ENCODE measurements at regions not wholly inside any gene's neighbourhood (a gene's known extent, or its start where the extent isn't known, plus 50 kb on each side); places are given as distances from the start of the nearest gene placed in this dataset.

DNA sequence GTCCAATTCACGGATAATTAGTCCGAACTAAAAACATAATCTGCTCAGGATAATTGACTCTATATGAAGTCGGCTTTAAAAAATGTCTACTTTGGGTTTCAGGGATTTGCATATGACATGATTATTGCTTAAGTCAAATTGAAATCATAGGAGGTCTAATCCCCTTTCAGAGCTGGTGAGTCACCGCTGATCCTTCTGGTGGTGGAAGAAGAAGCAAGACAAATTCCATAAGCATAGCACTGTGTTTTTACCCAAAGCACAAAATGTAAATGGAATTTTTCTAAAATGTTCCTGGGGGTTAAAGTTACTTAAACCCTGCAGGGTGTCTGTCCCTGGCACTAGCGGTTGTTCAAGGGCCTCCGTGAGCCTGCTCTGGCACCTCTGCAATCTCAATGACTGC, 460.2 kb downstream of the LRATD1 start:
- no peak for DNase-seq
- no peaks in the 10 kb centered on the region for H3K27me3 ChIP-seq (ENCODE audit: control insufficient read depth, insufficient read depth, low read length)
- TF ChIP-seq, protein P1, sequence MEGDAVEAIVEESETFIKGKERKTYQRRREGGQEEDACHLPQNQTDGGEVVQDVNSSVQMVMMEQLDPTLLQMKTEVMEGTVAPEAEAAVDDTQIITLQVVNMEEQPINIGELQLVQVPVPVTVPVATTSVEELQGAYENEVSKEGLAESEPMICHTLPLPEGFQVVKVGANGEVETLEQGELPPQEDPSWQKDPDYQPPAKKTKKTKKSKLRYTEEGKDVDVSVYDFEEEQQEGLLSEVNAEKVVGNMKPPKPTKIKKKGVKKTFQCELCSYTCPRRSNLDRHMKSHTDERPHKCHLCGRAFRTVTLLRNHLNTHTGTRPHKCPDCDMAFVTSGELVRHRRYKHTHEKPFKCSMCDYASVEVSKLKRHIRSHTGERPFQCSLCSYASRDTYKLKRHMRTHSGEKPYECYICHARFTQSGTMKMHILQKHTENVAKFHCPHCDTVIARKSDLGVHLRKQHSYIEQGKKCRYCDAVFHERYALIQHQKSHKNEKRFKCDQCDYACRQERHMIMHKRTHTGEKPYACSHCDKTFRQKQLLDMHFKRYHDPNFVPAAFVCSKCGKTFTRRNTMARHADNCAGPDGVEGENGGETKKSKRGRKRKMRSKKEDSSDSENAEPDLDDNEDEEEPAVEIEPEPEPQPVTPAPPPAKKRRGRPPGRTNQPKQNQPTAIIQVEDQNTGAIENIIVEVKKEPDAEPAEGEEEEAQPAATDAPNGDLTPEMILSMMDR (IDR thresholded peaks at IDR 0.05; ENCODE audit: borderline replicate concordance, extremely low read depth, insufficient read depth): no peak
- no peak overlapping the region for H3K27ac ChIP-seq (ENCODE audit: low read depth in 2 of 2, low read length in 2 of 2)
- no peaks in the 10 kb centered on the region for H3K36me3 ChIP-seq (ENCODE audit: control insufficient read depth in 2 of 3, insufficient read depth in 3 of 3, low read length in 3 of 3)
- H3K4me1 ChIP-seq (ENCODE audit: control insufficient read depth in 2 of 3, insufficient read depth in 2 of 3, low read depth in 1 of 3, low read length in 3 of 3): no peaks in the 10 kb centered on the region
- intact Hi-C loops (cut with DNase I): no loop called here
- no peak overlapping the region for H3K9ac ChIP-seq (ENCODE audit: low read length in 3 of 3)
- H3K4me3 ChIP-seq (ENCODE audit: low read length in 3 of 3): no peak overlapping the region
- FAIRE-seq: no peak
- no peaks in the 10 kb centered on the region for H3K9me3 ChIP-seq (ENCODE audit: control insufficient read depth in 2 of 3, insufficient read depth in 1 of 3, low read length in 3 of 3)

DNA sequence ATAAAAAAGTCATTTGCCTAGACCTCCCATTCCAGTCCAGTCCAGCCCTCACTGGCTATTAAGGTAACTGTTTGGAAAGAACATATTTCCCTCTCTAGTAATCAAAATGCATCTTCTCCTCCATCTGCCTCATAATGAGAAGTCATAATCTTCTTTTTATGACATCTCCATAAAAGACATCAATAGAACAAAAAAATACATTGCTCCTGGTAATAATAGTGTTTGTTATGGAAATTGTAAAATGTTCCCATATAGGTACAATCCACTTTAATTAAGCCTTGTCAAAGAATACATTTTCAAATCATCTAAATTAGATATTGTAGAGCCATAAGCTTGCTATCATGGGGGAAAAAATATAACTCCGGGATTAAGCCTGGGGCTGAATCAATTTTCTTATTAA, 461.6 kb downstream of the LRATD1 start:
- Histone ChIP-seq H3K4me1 (ENCODE audit: control insufficient read depth in 2 of 3, insufficient read depth in 2 of 3, low read depth in 1 of 3, low read length in 3 of 3) (no peaks in the 10 kb centered on the region), H3K27ac (ENCODE audit: low read depth in 2 of 2, low read length in 2 of 2) (no peak overlapping the region), H3K27me3 (ENCODE audit: control insufficient read depth, insufficient read depth, low read length) (no peaks in the 10 kb centered on the region), H3K36me3 (ENCODE audit: control insufficient read depth in 2 of 3, insufficient read depth in 3 of 3, low read length in 3 of 3) (no peaks in the 10 kb centered on the region), H3K9ac (ENCODE audit: low read length in 3 of 3) (no peak overlapping the region), H3K9me3 (ENCODE audit: control insufficient read depth in 2 of 3, insufficient read depth in 1 of 3, low read length in 3 of 3) (no peaks in the 10 kb centered on the region), H3K4me3 (ENCODE audit: low read length in 3 of 3) (no peak overlapping the region)
- intact Hi-C loops (cut with DNase I): no loop called here
- FAIRE-seq (no peak), DNase-seq (peak in 2 of 5 donors; percentile 9 to 34)
- TF ChIP-seq, protein P1 (IDR thresholded peaks at IDR 0.05; ENCODE audit: borderline replicate concordance, extremely low read depth, insufficient read depth): no peak

DNA sequence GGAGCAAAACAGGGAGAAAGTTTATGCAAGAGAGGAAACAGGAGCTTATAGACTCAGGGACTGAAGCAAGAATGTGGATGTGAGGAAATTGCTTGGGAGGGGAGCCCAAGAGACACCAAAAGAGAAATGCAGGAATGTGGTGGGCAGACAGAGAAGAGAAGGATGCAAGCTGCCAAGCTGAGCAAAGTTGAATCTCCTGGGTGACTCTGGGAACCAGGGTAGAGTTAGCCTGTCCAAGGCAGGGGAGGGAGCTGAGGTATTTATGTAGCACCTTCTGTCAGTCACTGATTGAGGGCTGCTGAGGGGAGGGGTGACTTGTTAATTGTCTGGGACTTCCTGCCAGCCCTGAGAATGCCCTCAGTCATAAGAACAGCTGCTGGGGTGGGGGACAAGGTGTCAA, 464.3 kb downstream of the NBAS start:
- no peak overlapping the region for H3K4me3 ChIP-seq (ENCODE audit: low read length in 3 of 3)
- H3K27ac ChIP-seq (ENCODE audit: low read depth in 2 of 2, low read length in 2 of 2): no peak overlapping the region
- H3K9ac ChIP-seq (ENCODE audit: low read length in 3 of 3): no peak overlapping the region
- H3K4me1 ChIP-seq (ENCODE audit: control insufficient read depth in 2 of 3, insufficient read depth in 2 of 3, low read depth in 1 of 3, low read length in 3 of 3): no peaks in the 10 kb centered on the region
- DNase-seq (peak in 1 of 5 donors; percentile 13), FAIRE-seq (no peak)
- intact Hi-C loops (cut with DNase I): no loop called here
- H3K36me3 ChIP-seq (ENCODE audit: control insufficient read depth in 2 of 3, insufficient read depth in 3 of 3, low read length in 3 of 3): no peaks in the 10 kb centered on the region
- no peaks in the 10 kb centered on the region for H3K9me3 ChIP-seq (ENCODE audit: control insufficient read depth in 2 of 3, insufficient read depth in 1 of 3, low read length in 3 of 3)
- no peaks in the 10 kb centered on the region for H3K27me3 ChIP-seq (ENCODE audit: control insufficient read depth, insufficient read depth, low read length)
- TF ChIP-seq, protein P1 (IDR thresholded peaks at IDR 0.05; ENCODE audit: borderline replicate concordance, extremely low read depth, insufficient read depth): no peak

DNA sequence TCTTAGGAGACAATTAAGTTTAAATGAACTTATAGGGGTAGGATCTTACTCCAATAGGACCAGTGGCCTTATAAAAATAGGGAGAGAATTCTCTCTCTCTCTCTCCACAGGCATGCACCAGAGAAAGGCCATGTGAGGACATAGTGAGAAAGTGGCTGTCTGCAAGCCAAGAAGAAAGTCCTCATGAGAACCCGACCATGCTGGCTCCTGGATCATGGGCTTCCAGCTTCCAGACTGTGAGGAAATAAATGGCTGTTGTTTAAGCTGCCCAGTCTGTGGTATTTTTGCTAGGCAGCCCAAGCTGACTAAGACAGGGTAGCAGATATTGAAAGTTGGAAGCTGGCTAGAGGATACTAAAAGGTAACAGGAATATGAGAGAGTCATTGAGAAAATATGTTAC, 454.0 kb downstream of the NBAS start:
- Histone ChIP-seq H3K4me1 (ENCODE audit: control insufficient read depth in 2 of 3, insufficient read depth in 2 of 3, low read depth in 1 of 3, low read length in 3 of 3) (no peaks in the 10 kb centered on the region), H3K36me3 (ENCODE audit: control insufficient read depth in 2 of 3, insufficient read depth in 3 of 3, low read length in 3 of 3) (no peaks in the 10 kb centered on the region), H3K4me3 (ENCODE audit: low read length in 3 of 3) (no peak overlapping the region), H3K9ac (ENCODE audit: low read length in 3 of 3) (no peak overlapping the region), H3K9me3 (ENCODE audit: control insufficient read depth in 2 of 3, insufficient read depth in 1 of 3, low read length in 3 of 3) (peaks cover 0 to 8% (median 2%) of the 10 kb centered on the region in 3 donors), H3K27ac (ENCODE audit: low read depth in 2 of 2, low read length in 2 of 2) (no peak overlapping the region), H3K27me3 (ENCODE audit: control insufficient read depth, insufficient read depth, low read length) (no peaks in the 10 kb centered on the region)
- no peak for DNase-seq
- FAIRE-seq: no peak
- TF ChIP-seq, protein P1 (IDR thresholded peaks at IDR 0.05; ENCODE audit: borderline replicate concordance, extremely low read depth, insufficient read depth): no peak
- intact Hi-C loops (cut with DNase I): no loop called here
